Mammary epithelial cell (primary cell): ENCODE measurements at regions not wholly inside any gene's neighbourhood (a gene's known extent, or its start where the extent isn't known, plus 50 kb on each side); places are given as distances from the start of the nearest gene placed in this dataset.

Experiments used
- CTCF ChIP-seq, 2 donors: IDR thresholded peaks in 1 of 2; conservative IDR thresholded peaks in 1 of 2; 2 replicates each; pipeline ENCODE4 v1.5.1; 2011 to 2012; ENCODE audit warnings: inconsistent platforms in 2 of 2, low read length in 2 of 2, mild to moderate bottlenecking in 2 of 2, control low read depth in 1 of 2, low read depth in 1 of 2; ENCODE audit not compliant: insufficient read depth in 1 of 2; ENCODE audit errors: extremely low read depth in 1 of 2
- EZH2 ChIP-seq: IDR thresholded peaks from 2 replicates; pipeline ENCODE4 v1.6.1; 2012; ENCODE audit warnings: low read length, inconsistent platforms, borderline replicate concordance

- no peak for TF ChIP-seq CTCF (conservative IDR thresholded peaks at IDR 0.05 in 1 of 2, IDR thresholded peaks at IDR 0.05 in 1 of 2; ENCODE audit: extremely low read depth in 1 of 2, insufficient read depth in 1 of 2, low read depth in 1 of 2, low read length in 2 of 2)
- TF ChIP-seq EZH2 = no peak
These were observed 362.4 kb downstream of the UTRN start for GRCh38 chr6:144647406-144647964.
